ENCODE measurements at regions not wholly inside any gene's neighbourhood (a gene's known extent, or its start where the extent isn't known, plus 50 kb on each side); places are given as distances from the start of the nearest gene placed in this dataset.

- TF ChIP-seq CTCF (conservative IDR thresholded peaks at IDR 0.05) (no peak), EZH2 (IDR thresholded peaks at IDR 0.05; ENCODE audit: low read depth) (no peak)
Observed at GRCh38 chr4:89563431-89563830, 255.8 kb upstream of the GPRIN3 start.
